HepG2 (cell line): ENCODE measurements at regions not wholly inside any gene's neighbourhood (a gene's known extent, or its start where the extent isn't known, plus 50 kb on each side); places are given as distances from the start of the nearest gene placed in this dataset.

Source experiments
- ATAC-seq: fragments of 200-7000 bp; cut with Tn5 transposase; 3 replicates; pipeline ENCODE4 v1.9.1; 2020; ENCODE audit warnings: mild to moderate bottlenecking, moderate library complexity
- BruUV-seq: library from RNA; stranded (reverse); fragments of 400-500 nt; replicated peaks from 2 replicates; lab custom pipeline; 2021; lab: Mats Ljungman, UMichigan
- CTCF ChIA-PET: fragments of 300-600 bp; formaldehyde crosslinking; extraction: SDS; loops from one replicate; lab custom pipeline; 2021; ENCODE audit warnings: low total read pairs, inconsistent platforms, low intra/inter-chr PET ratio; lab: Yijun Ruan, JAX
- POLR2A ChIA-PET: fragments of 350-600 bp; sonication (Branson Sonifier 250); formaldehyde crosslinking; loops from one replicate; lab custom pipeline; 2020; ENCODE audit warnings: antibody characterized with exemption, inconsistent platforms; lab: Yijun Ruan, JAX
- DNase-seq: peaks from one replicate; pipeline ENCODE4 v3.0.0-alpha.2; 2015; ENCODE audit warnings: low spot score
- FAIRE-seq: peaks from 3 replicates; lab custom pipeline; 2011; peaks lifted over from hg19 to GRCh38; lab: Jason Lieb, UNC
- H2AFZ ChIP-seq: one replicate; pipeline ENCODE4 v1.6.1; 2011; ENCODE audit warnings: low read length, inconsistent platforms
- H3K27ac ChIP-seq: fragments of 300-600 bp; 3 replicates; pipeline ENCODE4 v1.8.0; 2011; ENCODE audit warnings: mixed run types, mild to moderate bottlenecking, mixed read lengths, low read length, inconsistent platforms; ENCODE audit not compliant: insufficient read depth; ENCODE audit errors: extremely low read length
- H3K27me3 ChIP-seq, 2 experiments: fragments of 200-600 bp in 1 of 2; 2 replicates in 1 of 2; 3 replicates in 1 of 2; pipeline versions ENCODE4 v1.6.0 to v1.8.0; 2011; ENCODE audit warnings: low read length in 2 of 2, mild to moderate bottlenecking in 2 of 2, moderate library complexity in 2 of 2, inconsistent platforms in 1 of 2; ENCODE audit not compliant: insufficient read depth in 2 of 2, control insufficient read depth in 1 of 2
- H3K36me3 ChIP-seq, 2 experiments: fragments of 200-600 bp in 1 of 2; replicated peaks in 1 of 2; 2 replicates in 1 of 2; 3 replicates in 1 of 2; pipeline versions ENCODE4 v1.5.1 to v1.8.0; 2011; ENCODE audit warnings: low read length in 2 of 2, inconsistent platforms in 1 of 2; ENCODE audit not compliant: insufficient read depth in 2 of 2, control insufficient read depth in 1 of 2
- H3K4me1 ChIP-seq: 2 replicates; pipeline ENCODE4 v1.5.1; 2012; ENCODE audit warnings: low read length, inconsistent platforms; ENCODE audit not compliant: insufficient read depth
- H3K4me2 ChIP-seq: 2 replicates; pipeline ENCODE4 v1.6.0; 2011; ENCODE audit warnings: low read depth, low read length, inconsistent platforms
- H3K4me3 ChIP-seq, 3 experiments: fragments of 200-600 bp in 1 of 3; sonication (generic), shearing (Covaris generic) in 1 of 3; replicated peaks in 1 of 3; 2 replicates each; pipeline ENCODE4 v1.5.1; 2011 to 2016; ENCODE audit warnings: low read length in 3 of 3, inconsistent platforms in 2 of 3, low read depth in 2 of 3, mild to moderate bottlenecking in 2 of 3, control low read depth in 1 of 3, mixed read lengths in 1 of 3; ENCODE audit not compliant: insufficient read depth in 1 of 3
- H3K79me2 ChIP-seq: one replicate; pipeline ENCODE4 v1.6.1; 2011; ENCODE audit warnings: low read length, inconsistent platforms; ENCODE audit not compliant: insufficient read depth
- H3K9ac ChIP-seq: 2 replicates; pipeline ENCODE4 v1.6.0; 2011; ENCODE audit warnings: mild to moderate bottlenecking, low read depth, low read length, inconsistent platforms; ENCODE audit not compliant: insufficient read depth
- H3K9me3 ChIP-seq: 2 replicates; pipeline ENCODE4 v1.5.1; 2012; ENCODE audit warnings: mild to moderate bottlenecking, low read length
- H4K20me1 ChIP-seq: 2 replicates; pipeline ENCODE4 v1.6.0; 2011; ENCODE audit warnings: inconsistent platforms, mild to moderate bottlenecking, low read length, moderate library complexity; ENCODE audit not compliant: insufficient read depth
- ZNF142 ChIP-seq: sonication (generic); formaldehyde crosslinking; IDR thresholded peaks from 2 replicates; pipeline ENCODE4 v1.4.0; 2020; ENCODE audit warnings: missing genetic modification reagents
- ZNF253 ChIP-seq: sonication (generic); formaldehyde crosslinking; IDR thresholded peaks from 2 replicates; pipeline ENCODE4 v1.8.0; 2022; ENCODE audit warnings: mild to moderate bottlenecking, missing genetic modification reagents, borderline replicate concordance
- ZNF333 ChIP-seq: sonication (generic); formaldehyde crosslinking; IDR thresholded peaks from 2 replicates; pipeline ENCODE4 v1.4.0; 2020; ENCODE audit warnings: mild to moderate bottlenecking, missing genetic modification reagents, borderline replicate concordance
- ZNF570 ChIP-seq: sonication (generic); formaldehyde crosslinking; IDR thresholded peaks from 2 replicates; pipeline ENCODE4 v1.4.0; 2020; ENCODE audit warnings: mild to moderate bottlenecking, missing genetic modification reagents, borderline replicate concordance
- WGBS: methylation state at CpG from one replicate; pipeline ENCODE4 v1.1.6; 2017; ENCODE audit warnings: low lambda C conversion rate; 5-methylcytosine and 5-hydroxymethylcytosine counted together
- in situ Hi-C: cut with HindIII; loops from 2 replicates; pipeline ENCODE4 v1.10.0; 2017; ENCODE audit warnings: low pct_unique_long_range_greater_than_20kb; ENCODE audit not compliant: extremely low pct_ligation_motif_present
- intact Hi-C: fragments of 100-400 bp; cut with micrococcal nuclease; formaldehyde crosslinking; loops from one replicate; pipeline ENCODE4 v1.10.0; 2022; ENCODE audit not compliant: unreplicated experiment
- TF ChIP-seq, protein P1 (sequence below): sonication (generic); formaldehyde crosslinking; IDR thresholded peaks from 2 replicates; pipeline ENCODE4 v1.4.0; 2020; ENCODE audit warnings: missing genetic modification reagents

- FAIRE-seq (no peak), DNase-seq (no peak), ATAC-seq (no peak)
- no peak overlapping the region for H2AFZ ChIP-seq
- H3K4me1 ChIP-seq = no peaks in the 10 kb centered on the region
- CTCF ChIA-PET = no interaction called here
- H3K9me3 ChIP-seq = no peaks in the 10 kb centered on the region
- H3K9ac ChIP-seq = no peak overlapping the region
- H3K27me3 ChIP-seq = no peaks in the 10 kb centered on the region
- in situ Hi-C loops = no loop called here
- intact Hi-C loops = no loop called here
- no peak overlapping the region for H3K4me3 ChIP-seq
- H3K79me2 ChIP-seq = no peaks in the 10 kb centered on the region
- no peaks in the 10 kb centered on the region for H3K36me3 ChIP-seq
- no TSS peak for BruUV-seq
- POLR2A ChIA-PET = no interaction called here
- H3K4me2 ChIP-seq = no peak overlapping the region
- no peaks in the 10 kb centered on the region for H4K20me1 ChIP-seq
- no peak overlapping the region for H3K27ac ChIP-seq
- TF ChIP-seq ZNF333 (CRISPR knock-in tag) = no peak
- TF ChIP-seq ZNF253 = no peak
- no peak for TF ChIP-seq ZNF570 (CRISPR knock-in tag)
- TF ChIP-seq ZNF142 = no peak
- TF ChIP-seq, protein P1, sequence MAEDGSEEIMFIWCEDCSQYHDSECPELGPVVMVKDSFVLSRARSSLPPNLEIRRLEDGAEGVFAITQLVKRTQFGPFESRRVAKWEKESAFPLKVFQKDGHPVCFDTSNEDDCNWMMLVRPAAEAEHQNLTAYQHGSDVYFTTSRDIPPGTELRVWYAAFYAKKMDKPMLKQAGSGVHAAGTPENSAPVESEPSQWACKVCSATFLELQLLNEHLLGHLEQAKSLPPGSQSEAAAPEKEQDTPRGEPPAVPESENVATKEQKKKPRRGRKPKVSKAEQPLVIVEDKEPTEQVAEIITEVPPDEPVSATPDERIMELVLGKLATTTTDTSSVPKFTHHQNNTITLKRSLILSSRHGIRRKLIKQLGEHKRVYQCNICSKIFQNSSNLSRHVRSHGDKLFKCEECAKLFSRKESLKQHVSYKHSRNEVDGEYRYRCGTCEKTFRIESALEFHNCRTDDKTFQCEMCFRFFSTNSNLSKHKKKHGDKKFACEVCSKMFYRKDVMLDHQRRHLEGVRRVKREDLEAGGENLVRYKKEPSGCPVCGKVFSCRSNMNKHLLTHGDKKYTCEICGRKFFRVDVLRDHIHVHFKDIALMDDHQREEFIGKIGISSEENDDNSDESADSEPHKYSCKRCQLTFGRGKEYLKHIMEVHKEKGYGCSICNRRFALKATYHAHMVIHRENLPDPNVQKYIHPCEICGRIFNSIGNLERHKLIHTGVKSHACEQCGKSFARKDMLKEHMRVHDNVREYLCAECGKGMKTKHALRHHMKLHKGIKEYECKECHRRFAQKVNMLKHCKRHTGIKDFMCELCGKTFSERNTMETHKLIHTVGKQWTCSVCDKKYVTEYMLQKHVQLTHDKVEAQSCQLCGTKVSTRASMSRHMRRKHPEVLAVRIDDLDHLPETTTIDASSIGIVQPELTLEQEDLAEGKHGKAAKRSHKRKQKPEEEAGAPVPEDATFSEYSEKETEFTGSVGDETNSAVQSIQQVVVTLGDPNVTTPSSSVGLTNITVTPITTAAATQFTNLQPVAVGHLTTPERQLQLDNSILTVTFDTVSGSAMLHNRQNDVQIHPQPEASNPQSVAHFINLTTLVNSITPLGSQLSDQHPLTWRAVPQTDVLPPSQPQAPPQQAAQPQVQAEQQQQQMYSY (CRISPR knock-in tag) = no peak
- TF ChIP-seq, all 625 proteins: peak for 0
- WGBS = 0% methylated on average over 1 of the region's 1 CpG
Observed at GRCh38 chr5:52331725-52332124, 456.0 kb upstream of the ITGA1 start.
